ENCODE measurements at regions not wholly inside any gene's neighbourhood (a gene's known extent, or its start where the extent isn't known, plus 50 kb on each side); places are given as distances from the start of the nearest gene placed in this dataset.
"Not testable (repeated sequence)": the region's sequence is repeated elsewhere in the genome, so short reads cannot be mapped to it uniquely, and the experiment has no call there.

GRCh38 chr7:94109556-94109955 lies 105.4 kb upstream of the BET1 start:
- DNase-seq (ENCODE audit: low read depth), result no peak

- DNase-seq (ENCODE audit: low read depth), result no peak
These were observed 106.9 kb upstream of the BET1 start for GRCh38 chr7:94111009-94111408.

GRCh38 chr7:94115316-94115715 lies 111.2 kb upstream of the BET1 start:
- DNase-seq (ENCODE audit: low read depth), result no peak

- no peak for DNase-seq (ENCODE audit: low read depth)
These were observed 119.0 kb upstream of the BET1 start for GRCh38 chr7:94123136-94123535.

- no peak for DNase-seq (ENCODE audit: low read depth)
These were observed 122.9 kb upstream of the BET1 start for GRCh38 chr7:94127026-94127425.

- no peak for DNase-seq (ENCODE audit: low read depth)
These were observed 123.9 kb upstream of the BET1 start for GRCh38 chr7:94128072-94128471.

- peak; percentile 74 for DNase-seq (ENCODE audit: low read depth)
These were observed 125.4 kb upstream of the BET1 start for GRCh38 chr7:94129443-94130140.

- DNase-seq (ENCODE audit: low read depth), result no peak
These were observed 126.6 kb upstream of the BET1 start for GRCh38 chr7:94130716-94131115.

- DNase-seq (ENCODE audit: low read depth), result no peak
These were observed 129.3 kb upstream of the BET1 start for GRCh38 chr7:94133460-94133859.

- no peak for DNase-seq (ENCODE audit: low read depth)
These were observed 131.0 kb upstream of the BET1 start for GRCh38 chr7:94135180-94135579.

GRCh38 chr7:94142281-94142680 lies 138.1 kb upstream of the BET1 start:
- DNase-seq (ENCODE audit: low read depth), result no peak

GRCh38 chr7:94145602-94146001 lies 141.4 kb upstream of the BET1 start:
- no peak for DNase-seq (ENCODE audit: low read depth)

GRCh38 chr7:94146408-94146807 lies 142.3 kb upstream of the BET1 start:
- no peak for DNase-seq (ENCODE audit: low read depth)

- no peak for DNase-seq (ENCODE audit: low read depth)
These were observed 145.8 kb upstream of the BET1 start for GRCh38 chr7:94149789-94150545.

- no peak for DNase-seq (ENCODE audit: low read depth)
These were observed 150.0 kb upstream of the BET1 start for GRCh38 chr7:94154182-94154581.

GRCh38 chr7:94154858-94155257 lies 150.7 kb upstream of the BET1 start:
- DNase-seq (ENCODE audit: low read depth), result no peak

GRCh38 chr7:94157659-94158306 lies 153.6 kb upstream of the BET1 start:
- DNase-seq (ENCODE audit: low read depth), result not testable (repeated sequence)

GRCh38 chr7:94160719-94161435 lies 156.7 kb upstream of the BET1 start:
- DNase-seq (ENCODE audit: low read depth), result no peak

GRCh38 chr7:94161476-94161875 lies 157.3 kb upstream of the BET1 start:
- no peak for DNase-seq (ENCODE audit: low read depth)

- DNase-seq (ENCODE audit: low read depth), result no peak
These were observed 165.5 kb upstream of the BET1 start for GRCh38 chr7:94169682-94170081.

GRCh38 chr7:94170836-94171235 lies 166.7 kb upstream of the BET1 start:
- DNase-seq (ENCODE audit: low read depth), result no peak

- DNase-seq (ENCODE audit: low read depth), result no peak
These were observed 169.3 kb upstream of the BET1 start for GRCh38 chr7:94173436-94173835.

- no peak for DNase-seq (ENCODE audit: low read depth)
These were observed 170.2 kb upstream of the BET1 start for GRCh38 chr7:94174375-94174774.

Measured in HS-27A (cell line).